Medulla oblongata (tissue), 1 donor: ENCODE measurements at regions not wholly inside any gene's neighbourhood (a gene's known extent, or its start where the extent isn't known, plus 50 kb on each side); places are given as distances from the start of the nearest gene placed in this dataset.
"Not testable (repeated sequence)": the region's sequence is repeated elsewhere in the genome, so short reads cannot be mapped to it uniquely, and the experiment has no call there.

ENCODE experiments used
- DNase-seq: peaks from one replicate; pipeline ENCODE4 v3.0.0-alpha.2; 2015; ENCODE audit errors: extremely low spot score

GRCh38 chr5:152178350-152178699, 226.8 kb downstream of the NMUR2 start:
- DNase-seq = no peak

- DNase-seq = no peak
Observed at GRCh38 chr5:152177626-152178349, 227.3 kb downstream of the NMUR2 start.

GRCh38 chr5:152171888-152172287, 233.2 kb downstream of the NMUR2 start:
- DNase-seq = no peak

GRCh38 chr5:152170350-152170749, 234.7 kb downstream of the NMUR2 start:
- DNase-seq = peak; percentile 40

GRCh38 chr5:152164860-152165259, 240.2 kb upstream of the GLRA1 start:
- no peak for DNase-seq

GRCh38 chr5:152159894-152160293, 235.2 kb upstream of the GLRA1 start:
- not testable (repeated sequence) for DNase-seq

- not testable (repeated sequence) for DNase-seq
Observed at GRCh38 chr5:152154452-152154851, 229.8 kb upstream of the GLRA1 start.

GRCh38 chr5:152151940-152152339, 227.3 kb upstream of the GLRA1 start:
- no peak for DNase-seq

GRCh38 chr5:152151113-152151512, 226.5 kb upstream of the GLRA1 start:
- no peak for DNase-seq

GRCh38 chr5:152147286-152147685, 222.6 kb upstream of the GLRA1 start:
- DNase-seq = no peak

GRCh38 chr5:152146566-152146965, 221.9 kb upstream of the GLRA1 start:
- DNase-seq = no peak

- no peak for DNase-seq
Observed at GRCh38 chr5:152144556-152144955, 219.9 kb upstream of the GLRA1 start.

- no peak for DNase-seq
Observed at GRCh38 chr5:152144030-152144429, 219.4 kb upstream of the GLRA1 start.

- DNase-seq = peak; percentile 69
Observed at GRCh38 chr5:152142840-152143469, 218.3 kb upstream of the GLRA1 start.

GRCh38 chr5:152140347-152140746, 215.7 kb upstream of the GLRA1 start:
- no peak for DNase-seq

- DNase-seq = no peak
Observed at GRCh38 chr5:152137063-152137462, 212.4 kb upstream of the GLRA1 start.

- DNase-seq = no peak
Observed at GRCh38 chr5:152136321-152136720, 211.7 kb upstream of the GLRA1 start.

- DNase-seq = no peak
Observed at GRCh38 chr5:152135827-152136226, 211.2 kb upstream of the GLRA1 start.

GRCh38 chr5:152125661-152126205, 201.1 kb upstream of the GLRA1 start:
- no peak for DNase-seq

GRCh38 chr5:152124409-152125041, 199.9 kb upstream of the GLRA1 start:
- DNase-seq = no peak

GRCh38 chr5:152118676-152119470, 194.2 kb upstream of the GLRA1 start:
- no peak for DNase-seq

GRCh38 chr5:152116934-152117333, 192.3 kb upstream of the GLRA1 start:
- DNase-seq = no peak
